Stimulated activated naive CD8-positive, alpha-beta T cell treated with anti-CD3 and anti-CD28 coated beads, Interleukin-15, amount 100 ng/mL, for 72 hours (primary cell): ENCODE measurements at regions not wholly inside any gene's neighbourhood (a gene's known extent, or its start where the extent isn't known, plus 50 kb on each side); places are given as distances from the start of the nearest gene placed in this dataset.

Experiments
- ATAC-seq: fragments of 150-1000 bp; cut with Tn5 transposase; 2 replicates; pipeline ENCODE4 v1.10.0; 2021; ENCODE audit warnings: mild to moderate bottlenecking, moderate library complexity
- DNase-seq, 2 donors: peaks; one replicate each; pipeline ENCODE4 v3.0.0; 2021 to 2022
- H3K27ac Mint-ChIP-seq, 2 donors: one replicate each; pipeline ENCODE4 v1.8.0; 2022; ENCODE audit warnings: mild to moderate bottlenecking in 2 of 2, mixed read lengths in 2 of 2, moderate library complexity in 2 of 2
- H3K27me3 Mint-ChIP-seq: one replicate; pipeline ENCODE4 v1.8.0; 2022; ENCODE audit warnings: mixed read lengths
- H3K4me1 Mint-ChIP-seq: one replicate; pipeline ENCODE4 v1.8.0; 2022; ENCODE audit warnings: mild to moderate bottlenecking, mixed read lengths
- H3K4me3 Mint-ChIP-seq, 2 donors: one replicate each; pipeline ENCODE4 v1.8.0; 2022; ENCODE audit warnings: mild to moderate bottlenecking in 2 of 2, mixed read lengths in 2 of 2, moderate library complexity in 1 of 2
- H3K9me3 Mint-ChIP-seq, 2 donors: one replicate each; pipeline ENCODE4 v1.8.0; 2022; ENCODE audit warnings: mixed read lengths in 2 of 2

DNA sequence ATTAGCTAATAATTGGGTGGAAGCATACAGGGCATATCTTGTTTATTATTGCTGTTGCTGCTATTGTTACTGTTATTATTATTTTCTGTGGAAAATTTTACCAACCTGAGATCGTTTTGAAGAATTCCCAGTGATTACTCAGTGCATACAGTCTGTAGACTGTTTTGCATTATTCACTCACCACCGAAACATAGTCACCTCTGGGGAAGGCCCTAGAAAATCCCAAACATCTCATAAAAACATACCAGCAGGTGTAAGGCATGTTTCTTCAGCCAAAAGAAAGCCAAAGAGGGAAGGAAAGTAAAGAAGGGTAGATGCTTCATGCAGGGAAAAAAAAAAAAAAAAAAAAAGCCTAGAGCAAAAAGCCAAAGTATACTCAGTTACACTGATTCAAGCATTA, 647.7 kb downstream of the BCL11A start:
- Mint-ChIP-seq H3K27ac (no peak overlapping the region), H3K27me3 (no peaks in the 10 kb centered on the region), H3K4me1 (peaks cover 19% of the 10 kb centered on the region), H3K4me3 (no peak overlapping the region), H3K9me3 (no peaks in the 10 kb centered on the region)
- ATAC-seq (no peak), DNase-seq (no peak)

DNA sequence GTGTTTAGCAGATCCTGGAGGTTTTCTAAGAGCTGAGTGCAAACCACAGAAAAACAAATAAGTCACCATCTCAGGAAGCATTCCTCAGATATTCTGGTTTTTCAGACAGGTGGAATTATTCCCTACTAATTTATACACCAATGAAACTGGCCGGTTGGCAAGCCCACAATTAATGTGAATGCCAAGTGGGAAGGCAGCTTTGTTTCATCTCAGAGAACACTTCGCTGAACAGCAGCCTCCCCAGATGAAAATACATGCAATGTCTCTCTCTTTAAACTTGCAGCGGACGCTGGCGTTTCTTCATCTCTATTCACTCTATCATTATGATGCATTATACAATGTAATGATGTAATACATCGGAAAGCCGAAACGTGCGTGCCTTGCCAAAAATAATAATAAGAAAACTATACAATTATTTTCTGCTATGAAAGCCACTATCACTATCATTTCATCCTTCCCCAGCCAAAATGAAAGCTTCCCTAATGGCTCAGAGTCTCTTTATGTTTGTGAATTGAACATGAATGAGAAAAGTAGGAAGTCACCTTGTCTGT, 649.4 kb downstream of the BCL11A start:
- Mint-ChIP-seq H3K27me3 (no peaks in the 10 kb centered on the region), H3K4me1 (peaks cover 7% of the 10 kb centered on the region), H3K4me3 (no peak overlapping the region), H3K9me3 (no peaks in the 10 kb centered on the region), H3K27ac (no peak overlapping the region)
- DNase-seq (no peak), ATAC-seq (no peak)

DNA sequence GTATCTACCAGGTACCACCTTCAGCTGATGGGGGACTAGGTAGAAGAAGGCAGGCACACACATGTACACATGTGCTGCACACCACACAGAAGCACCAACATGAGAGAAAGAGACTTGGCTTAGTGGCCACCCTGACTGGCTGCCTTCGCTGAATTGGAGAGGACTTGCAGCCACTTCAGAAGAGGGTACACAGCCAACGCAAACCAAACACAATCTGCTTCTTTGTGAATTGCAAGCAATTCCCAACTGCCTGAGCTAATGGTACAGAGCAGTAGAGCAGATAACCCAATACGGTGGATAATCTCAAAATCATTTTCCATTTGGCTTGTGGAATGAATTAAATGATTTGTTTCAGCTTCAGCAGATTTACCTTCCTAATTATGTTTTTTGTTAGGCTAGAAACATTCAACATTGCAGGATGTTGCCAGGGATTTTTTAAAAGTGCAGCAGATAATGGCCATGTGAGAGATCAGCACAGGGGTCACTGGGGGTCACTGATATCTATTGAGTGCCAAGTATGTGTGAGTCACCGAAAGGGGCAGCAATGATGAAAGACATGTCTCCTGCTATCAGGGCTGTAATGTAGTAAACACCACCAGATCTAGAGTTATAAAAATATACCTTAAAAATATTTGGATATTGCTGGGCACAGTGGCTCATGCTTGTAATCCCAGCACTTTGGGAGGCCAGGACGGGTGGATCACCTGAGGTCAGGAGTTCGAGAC, 652.6 kb downstream of the BCL11A start:
- Mint-ChIP-seq H3K9me3 (no peaks in the 10 kb centered on the region), H3K27ac (no peak overlapping the region), H3K4me1 (peaks cover 11% of the 10 kb centered on the region), H3K27me3 (no peaks in the 10 kb centered on the region), H3K4me3 (no peak overlapping the region)
- no peak for ATAC-seq
- DNase-seq: no peak

DNA sequence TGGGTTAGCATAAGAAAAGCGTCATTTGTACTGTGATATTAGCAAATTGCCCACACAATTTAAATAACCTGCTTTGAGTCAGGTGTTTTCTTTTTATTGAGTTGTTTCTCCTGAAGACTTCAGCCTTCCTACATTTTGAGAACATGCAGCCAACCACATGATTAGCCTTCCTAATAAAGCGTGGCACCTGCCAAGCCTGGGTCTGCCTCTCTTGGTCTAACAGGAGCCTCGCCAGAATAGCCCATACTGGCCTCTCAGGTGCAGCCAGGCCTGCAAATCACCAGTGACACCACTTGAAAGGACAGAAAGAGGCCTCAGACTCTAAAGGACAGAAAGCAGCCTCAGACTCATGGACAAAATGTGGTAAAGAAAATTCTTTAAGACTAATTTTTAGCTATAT, 653.8 kb downstream of the BCL11A start:
- no peak for ATAC-seq
- Mint-ChIP-seq H3K4me3 (no peak overlapping the region), H3K27ac (no peak overlapping the region), H3K4me1 (peaks cover 11% of the 10 kb centered on the region), H3K9me3 (no peaks in the 10 kb centered on the region), H3K27me3 (no peaks in the 10 kb centered on the region)
- DNase-seq: no peak

DNA sequence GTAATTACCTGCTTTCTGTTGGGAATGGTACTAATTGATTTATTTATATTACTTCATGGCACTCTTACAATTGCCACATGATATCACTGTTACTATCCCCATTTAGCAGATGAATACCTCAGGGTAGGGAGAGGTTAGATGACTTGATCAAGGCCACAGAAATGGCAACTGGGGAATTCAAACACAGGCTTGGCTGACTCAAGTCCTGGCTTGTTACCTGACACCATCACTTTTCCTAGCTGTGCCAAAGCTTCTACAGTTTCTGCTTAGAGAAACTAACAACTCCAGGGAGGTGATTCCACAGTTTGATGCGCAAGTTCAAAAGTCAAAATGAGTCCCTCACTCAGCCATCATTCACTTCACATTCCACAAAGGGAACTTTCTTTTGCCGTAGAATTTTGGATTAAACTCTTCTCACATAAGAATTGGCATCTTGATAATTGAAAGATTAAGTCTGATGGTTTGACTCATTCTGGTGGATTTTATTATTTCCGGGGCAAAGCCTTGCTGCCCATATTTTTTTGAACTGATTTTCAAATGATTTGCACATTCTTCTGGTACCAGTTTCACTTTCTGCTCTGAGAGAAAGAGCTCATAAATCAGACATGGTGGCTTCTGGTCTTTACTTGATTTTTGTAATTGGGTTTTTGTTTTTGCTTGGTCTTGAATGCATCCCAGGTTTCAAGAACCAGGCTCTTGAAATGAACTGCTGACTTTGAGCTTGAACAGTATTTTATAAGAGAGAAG, 656.8 kb downstream of the BCL11A start:
- DNase-seq: no peak
- no peak overlapping the region for H3K27ac Mint-ChIP-seq
- ATAC-seq: no peak
- H3K4me3 Mint-ChIP-seq: no peak overlapping the region
- H3K4me1 Mint-ChIP-seq: peaks cover 11% of the 10 kb centered on the region
- no peaks in the 10 kb centered on the region for H3K27me3 Mint-ChIP-seq
- H3K9me3 Mint-ChIP-seq: no peaks in the 10 kb centered on the region

GRCh38 chr2:59893612-59894011, 659.8 kb downstream of the BCL11A start:
- H3K9me3 Mint-ChIP-seq: peaks cover 0 to 10% of the 10 kb centered on the region in 2 donors
- no peak overlapping the region for H3K4me3 Mint-ChIP-seq
- DNase-seq (no peak), ATAC-seq (no peak)
- H3K27ac Mint-ChIP-seq: no peak overlapping the region
- peaks cover 13% of the 10 kb centered on the region for H3K4me1 Mint-ChIP-seq
- H3K27me3 Mint-ChIP-seq: no peaks in the 10 kb centered on the region

- Mint-ChIP-seq H3K4me3 (no peak overlapping the region), H3K9me3 (peaks cover 0 to 10% of the 10 kb centered on the region in 2 donors), H3K27me3 (no peaks in the 10 kb centered on the region), H3K4me1 (peaks cover 22% of the 10 kb centered on the region), H3K27ac (no peak overlapping the region)
- ATAC-seq (no peak), DNase-seq (no peak)
These were observed 661.1 kb downstream of the BCL11A start for GRCh38 chr2:59892398-59892797.

- H3K27ac Mint-ChIP-seq: no peak overlapping the region
- no peaks in the 10 kb centered on the region for H3K27me3 Mint-ChIP-seq
These were observed 664.1 kb downstream of the BCL11A start for GRCh38 chr2:59889305-59889704.

GRCh38 chr2:59888706-59889105, 664.7 kb downstream of the BCL11A start:
- Mint-ChIP-seq H3K9me3 (peaks cover 0 to 10% of the 10 kb centered on the region in 2 donors), H3K4me1 (peaks cover 45% of the 10 kb centered on the region), H3K27me3 (no peaks in the 10 kb centered on the region), H3K4me3 (no peak overlapping the region), H3K27ac (no peak overlapping the region)
- no peak for DNase-seq
- no peak for ATAC-seq

More at GRCh38 chr2:59889305-59889704, 664.1 kb downstream of the BCL11A start:
- ATAC-seq: no peak
- DNase-seq: no peak
- H3K4me1 Mint-ChIP-seq: peaks cover 39% of the 10 kb centered on the region
- no peak overlapping the region for H3K4me3 Mint-ChIP-seq
- peaks cover 0 to 10% of the 10 kb centered on the region in 2 donors for H3K9me3 Mint-ChIP-seq

DNA sequence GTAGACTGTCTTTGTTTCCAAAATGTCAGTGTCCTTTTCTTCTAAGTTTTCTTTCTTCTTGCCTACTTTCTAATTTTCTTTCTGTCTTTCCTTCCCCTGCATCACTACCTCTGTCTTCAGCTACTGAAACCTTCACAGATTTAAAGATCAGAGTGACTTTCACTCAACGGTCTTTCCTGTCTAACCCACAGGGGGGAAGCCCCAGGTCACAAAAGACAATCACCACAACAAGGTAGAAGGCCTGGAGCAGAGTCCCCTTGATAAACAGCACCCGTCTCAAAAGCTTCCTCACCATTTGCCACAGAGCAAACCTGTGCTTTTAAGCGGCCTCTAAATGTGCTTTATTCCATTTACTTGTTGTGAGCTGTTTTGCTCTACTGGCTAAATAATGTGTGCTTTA, 665.4 kb downstream of the BCL11A start:
- Mint-ChIP-seq H3K4me1 (peaks cover 46% of the 10 kb centered on the region), H3K27ac (peak overlapping the region in 1 of 2 donors; percentile 26), H3K4me3 (peak overlapping the region; percentile 74 to 82), H3K9me3 (peaks cover 0 to 10% of the 10 kb centered on the region in 2 donors), H3K27me3 (no peaks in the 10 kb centered on the region)
- peak; percentile 67 to 69 for DNase-seq
- peak; percentile 97 for ATAC-seq

DNA sequence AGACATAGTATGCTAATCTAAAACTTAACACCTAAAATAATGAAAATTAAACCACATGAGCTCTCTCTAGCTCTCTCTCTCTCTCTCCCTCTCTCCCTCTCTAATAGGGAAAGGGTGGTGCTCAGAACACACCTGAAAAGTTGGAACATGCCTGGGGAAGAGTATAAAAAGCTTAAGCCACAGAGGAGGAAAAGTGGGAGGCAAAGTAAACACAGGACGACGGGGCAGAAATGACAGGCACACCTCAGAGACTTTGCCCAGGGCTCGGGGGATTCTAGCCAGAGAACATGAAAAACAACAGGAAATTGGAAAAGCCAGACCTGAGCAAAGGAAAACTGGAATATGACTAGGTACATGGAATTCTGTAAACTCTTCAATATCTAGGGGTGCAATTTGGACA, 666.1 kb downstream of the BCL11A start:
- ATAC-seq: no peak
- Mint-ChIP-seq H3K4me1 (peaks cover 46% of the 10 kb centered on the region), H3K4me3 (peak overlapping the region; percentile 74 to 82), H3K27ac (peak overlapping the region; percentile 11 to 93), H3K9me3 (peaks cover 0 to 10% of the 10 kb centered on the region in 2 donors), H3K27me3 (no peaks in the 10 kb centered on the region)
- DNase-seq: no peak

DNA sequence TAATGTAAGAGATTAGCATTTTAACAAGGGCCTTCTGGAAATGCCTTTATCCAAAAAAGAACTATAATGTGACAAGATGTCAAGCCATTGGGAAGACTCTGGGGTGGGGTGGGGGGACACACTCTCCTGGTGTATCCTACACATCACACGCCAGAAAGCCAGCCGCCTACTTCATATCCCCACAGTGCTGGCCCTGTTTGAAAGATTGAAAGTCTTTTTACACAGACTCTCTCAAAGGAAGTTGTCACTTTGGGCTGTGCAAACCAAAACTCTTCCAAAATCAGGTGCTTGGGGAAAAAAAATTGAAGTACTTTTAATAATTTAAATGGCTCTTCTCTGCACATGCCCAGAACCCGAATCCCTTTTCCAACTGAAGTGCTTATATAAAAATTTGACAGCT, 666.7 kb downstream of the BCL11A start:
- ATAC-seq: no peak
- Mint-ChIP-seq H3K9me3 (peaks cover 0 to 10% of the 10 kb centered on the region in 2 donors), H3K27me3 (no peaks in the 10 kb centered on the region), H3K4me3 (peak overlapping the region; percentile 59 to 82), H3K4me1 (peaks cover 46% of the 10 kb centered on the region), H3K27ac (peak overlapping the region; percentile 81 to 86)
- DNase-seq: no peak

- DNase-seq (peak in 1 of 2 donors; percentile 14), ATAC-seq (peak; percentile 32)
- peak overlapping the region; percentile 46 to 69 for H3K4me3 Mint-ChIP-seq
- H3K4me1 Mint-ChIP-seq: peaks cover 46% of the 10 kb centered on the region
- no peaks in the 10 kb centered on the region for H3K27me3 Mint-ChIP-seq
- H3K27ac Mint-ChIP-seq: peak overlapping the region; percentile 2 to 77
- peaks cover 0 to 5% of the 10 kb centered on the region in 2 donors for H3K9me3 Mint-ChIP-seq
These were observed 667.9 kb downstream of the BCL11A start for GRCh38 chr2:59885541-59885940.

DNA sequence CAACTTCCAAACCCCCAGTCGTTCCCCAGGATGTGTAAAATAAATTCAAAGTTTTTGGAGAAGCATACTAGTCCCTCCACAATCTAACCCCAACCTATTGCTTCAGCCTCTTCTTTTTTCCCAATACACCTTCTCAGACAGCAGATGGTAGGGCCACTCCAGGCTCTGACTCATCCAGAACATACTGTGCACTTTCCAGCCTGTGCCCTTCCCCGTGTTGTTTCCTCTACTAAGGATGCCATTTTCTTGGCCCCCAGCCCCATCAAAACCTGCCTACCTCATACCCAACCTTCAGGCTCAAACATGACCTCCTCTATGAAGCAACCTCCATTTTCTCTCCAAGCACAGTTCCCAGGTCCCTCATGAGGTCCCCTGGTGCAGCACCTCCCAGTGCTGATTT, 669.3 kb downstream of the BCL11A start:
- Mint-ChIP-seq H3K9me3 (no peaks in the 10 kb centered on the region), H3K4me3 (no peak overlapping the region), H3K27me3 (no peaks in the 10 kb centered on the region), H3K27ac (no peak overlapping the region), H3K4me1 (peaks cover 46% of the 10 kb centered on the region)
- ATAC-seq: no peak
- no peak for DNase-seq

DNA sequence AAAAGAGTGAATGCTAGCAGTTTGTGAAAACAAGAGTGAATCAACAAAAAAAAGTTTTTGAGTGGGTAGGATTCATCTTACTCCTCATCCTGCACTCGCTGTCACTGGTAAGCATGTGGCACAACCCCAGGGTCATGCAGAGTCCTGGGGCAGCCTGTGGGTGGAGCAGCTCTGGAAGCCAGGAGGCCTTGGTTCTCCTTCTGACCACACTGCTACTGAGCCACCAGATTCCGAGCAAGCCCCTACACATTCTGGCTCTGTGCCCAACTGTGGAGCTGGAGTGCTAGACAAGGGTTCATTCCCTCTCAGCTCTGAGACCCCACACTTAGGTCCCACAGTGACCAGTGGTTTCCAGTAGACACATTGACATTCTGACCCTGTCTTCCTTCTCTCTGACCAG, 670.6 kb downstream of the BCL11A start:
- ATAC-seq: no peak

DNA sequence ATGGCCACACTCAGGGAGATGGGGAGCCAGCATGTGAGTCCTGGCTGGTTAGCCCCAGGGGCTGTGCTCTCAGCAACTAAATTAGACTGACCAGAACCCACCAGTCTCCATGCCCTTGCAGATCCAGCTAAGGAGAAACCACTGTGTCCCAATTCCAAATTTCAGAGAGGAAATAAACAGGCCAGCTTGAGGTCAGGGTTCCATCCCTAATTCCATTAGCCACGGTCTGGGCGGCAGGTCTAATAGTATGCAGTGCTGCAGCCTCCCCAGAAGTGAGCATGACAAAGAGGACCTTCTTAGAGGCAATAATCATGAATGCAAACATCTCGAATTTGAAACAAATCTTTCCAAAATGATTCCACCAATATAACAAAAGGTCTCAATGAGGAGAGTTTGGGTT, 671.2 kb downstream of the BCL11A start:
- ATAC-seq (no peak), DNase-seq (no peak)
- Mint-ChIP-seq H3K9me3 (no peaks in the 10 kb centered on the region), H3K4me3 (no peak overlapping the region), H3K4me1 (peaks cover 31% of the 10 kb centered on the region), H3K27ac (no peak overlapping the region), H3K27me3 (no peaks in the 10 kb centered on the region)

More for the DNA sequence above, 670.6 kb downstream of the BCL11A start:
- no peak for DNase-seq
- Mint-ChIP-seq H3K4me1 (peaks cover 37% of the 10 kb centered on the region), H3K27ac (peak overlapping the region in 1 of 2 donors; percentile 16), H3K4me3 (no peak overlapping the region), H3K9me3 (no peaks in the 10 kb centered on the region), H3K27me3 (no peaks in the 10 kb centered on the region)
